ENCODE measurements at regions not wholly inside any gene's neighbourhood (a gene's known extent, or its start where the extent isn't known, plus 50 kb on each side); places are given as distances from the start of the nearest gene placed in this dataset.
"Not testable (repeated sequence)": the region's sequence is repeated elsewhere in the genome, so short reads cannot be mapped to it uniquely, and the experiment has no call there.

DNA sequence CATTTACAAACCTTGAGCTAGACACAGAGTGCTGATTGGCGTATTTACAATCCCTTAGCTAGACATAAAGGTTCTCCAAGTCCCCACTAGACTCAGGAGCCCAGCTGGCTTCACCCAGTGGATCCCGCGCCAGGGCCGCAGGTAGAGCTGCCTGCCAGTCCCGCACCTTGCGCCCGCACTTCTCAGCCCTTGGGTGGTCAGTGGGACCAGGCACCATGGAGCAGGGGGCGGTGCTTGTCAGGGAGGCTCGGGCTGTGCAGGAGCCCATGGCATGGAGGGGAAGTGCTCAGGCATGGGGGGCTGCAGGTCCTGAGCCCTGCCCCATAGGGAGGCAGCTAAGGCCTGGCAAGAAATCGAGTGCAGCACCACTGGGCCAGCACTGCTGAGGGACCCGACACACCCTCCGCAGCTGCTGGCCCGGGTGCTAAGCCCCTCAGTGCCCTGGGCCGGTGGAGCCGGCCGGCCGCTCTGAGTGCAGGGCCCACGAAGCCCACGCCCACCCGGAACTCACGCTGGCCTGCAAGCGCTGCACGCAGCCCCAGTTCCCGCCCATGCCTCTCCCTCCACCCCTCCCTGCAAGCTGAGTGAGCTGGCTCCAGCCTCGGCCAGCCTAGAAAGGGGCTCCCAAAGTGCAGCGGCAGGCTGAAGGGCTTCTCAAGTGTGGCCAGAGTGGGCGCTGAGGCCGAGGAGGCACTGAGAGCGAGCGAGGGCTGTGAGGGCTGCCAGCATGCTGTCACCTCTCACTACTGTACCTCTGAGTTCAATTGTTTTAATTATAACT, 1213.9 kb downstream of the OTOL1 start:
- H3K4me1 ChIP-seq (ENCODE audit: control insufficient read depth in 1 of 2, low read depth in 2 of 2), result no peaks in the 10 kb centered on the region
- H3K27ac ChIP-seq, result no peak overlapping the region
- no peak overlapping the region for H3K4me3 ChIP-seq
- H3K9me3 ChIP-seq, result no peaks in the 10 kb centered on the region
- no peak for ATAC-seq (ENCODE audit: insufficient number of reproducible peaks, low FRiP score, low read depth)
- DNase-seq (ENCODE audit: low spot score), result no peak
- H3K27me3 ChIP-seq (replicated peaks; ENCODE audit: insufficient read depth), result no peaks in the 10 kb centered on the region
- TF ChIP-seq CTCF (IDR thresholded peaks at IDR 0.05), result no peak
- no peaks in the 10 kb centered on the region for H3K36me3 ChIP-seq

- not testable (repeated sequence) for H3K27ac ChIP-seq; H3K4me1 ChIP-seq (ENCODE audit: control insufficient read depth in 1 of 2, low read depth in 2 of 2); H3K4me3 ChIP-seq; H3K9me3 ChIP-seq; H3K36me3 ChIP-seq; DNase-seq (ENCODE audit: low spot score); ATAC-seq (ENCODE audit: insufficient number of reproducible peaks, low FRiP score, low read depth); H3K27me3 ChIP-seq (replicated peaks; ENCODE audit: insufficient read depth)
Measured at GRCh38 chr3:162717074-162717473, 1220.5 kb downstream of the OTOL1 start.

GRCh38 chr3:162718697-162719096, 1222.1 kb downstream of the OTOL1 start:
- no peak for DNase-seq (ENCODE audit: low spot score)
- no peaks in the 10 kb centered on the region for H3K36me3 ChIP-seq
- H3K9me3 ChIP-seq, result no peaks in the 10 kb centered on the region
- H3K27me3 ChIP-seq (replicated peaks; ENCODE audit: insufficient read depth), result no peaks in the 10 kb centered on the region
- H3K4me3 ChIP-seq, result no peak overlapping the region
- H3K27ac ChIP-seq, result no peak overlapping the region
- no peak for TF ChIP-seq CTCF (IDR thresholded peaks at IDR 0.05)
- peaks cover 0 to 9% of the 10 kb centered on the region in 2 donors for H3K4me1 ChIP-seq (ENCODE audit: control insufficient read depth in 1 of 2, low read depth in 2 of 2)
- ATAC-seq (ENCODE audit: insufficient number of reproducible peaks, low FRiP score, low read depth), result no peak

- no peak for TF ChIP-seq CTCF (IDR thresholded peaks at IDR 0.05)
- Histone ChIP-seq H3K27ac (no peak overlapping the region), H3K9me3 (no peaks in the 10 kb centered on the region), H3K36me3 (no peaks in the 10 kb centered on the region), H3K27me3 (replicated peaks; ENCODE audit: insufficient read depth) (no peaks in the 10 kb centered on the region), H3K4me1 (ENCODE audit: control insufficient read depth in 1 of 2, low read depth in 2 of 2) (peaks cover 0 to 9% of the 10 kb centered on the region in 2 donors), H3K4me3 (no peak overlapping the region)
- DNase-seq (ENCODE audit: low spot score) (no peak), ATAC-seq (ENCODE audit: insufficient number of reproducible peaks, low FRiP score, low read depth) (no peak)
Measured at GRCh38 chr3:162719684-162720341, 1223.2 kb downstream of the OTOL1 start.

DNA sequence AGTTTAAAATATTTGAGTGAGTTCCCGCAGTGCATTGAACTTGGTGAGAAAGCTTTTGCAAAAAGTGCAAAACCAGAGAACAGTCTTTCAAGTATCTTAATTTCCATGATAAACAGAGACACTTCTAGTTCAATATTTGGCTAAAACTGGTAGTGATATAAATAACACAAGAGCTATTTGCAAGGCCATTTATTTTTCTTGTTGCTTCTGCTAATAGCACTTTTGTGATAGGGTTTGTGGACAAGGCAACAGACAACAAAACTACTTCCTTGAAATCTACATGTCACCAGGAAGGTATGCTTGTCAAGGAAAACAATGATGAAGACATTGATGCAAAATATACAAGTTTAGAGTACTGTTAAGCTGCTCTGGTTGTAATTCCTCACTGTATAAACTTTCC, 1225.1 kb downstream of the OTOL1 start:
- Histone ChIP-seq H3K27ac (no peak overlapping the region), H3K27me3 (replicated peaks; ENCODE audit: insufficient read depth) (no peaks in the 10 kb centered on the region), H3K4me3 (no peak overlapping the region), H3K4me1 (ENCODE audit: control insufficient read depth in 1 of 2, low read depth in 2 of 2) (peaks cover 0 to 9% of the 10 kb centered on the region in 2 donors), H3K9me3 (no peaks in the 10 kb centered on the region), H3K36me3 (no peaks in the 10 kb centered on the region)
- DNase-seq (ENCODE audit: low spot score) (no peak), ATAC-seq (ENCODE audit: insufficient number of reproducible peaks, low FRiP score, low read depth) (no peak)
- TF ChIP-seq CTCF (IDR thresholded peaks at IDR 0.05), result no peak

Measured in thoracic aorta (tissue), 2 donors.